Activated B cell treated with CpG ODN at 0.5 μM for 24 hours (primary cell): ENCODE measurements at regions not wholly inside any gene's neighbourhood (a gene's known extent, or its start where the extent isn't known, plus 50 kb on each side); places are given as distances from the start of the nearest gene placed in this dataset.

ENCODE experiments used
- ATAC-seq: fragments of 200-7000 bp; cut with Tn5 transposase; one replicate; pipeline ENCODE4 v1.10.0; 2021; ENCODE audit warnings: low read depth, mild to moderate bottlenecking, moderate library complexity
- CTCF ChIA-PET: fragments of 350-600 bp; sonication (Branson Sonifier 250); formaldehyde crosslinking; loops from one replicate; lab custom pipeline; 2021; ENCODE audit warnings: antibody characterized with exemption; lab: Charles Lee
- POLR2A ChIA-PET: fragments of 350-600 bp; sonication (Branson Sonifier 250); formaldehyde crosslinking; loops from one replicate; lab custom pipeline; 2021; ENCODE audit warnings: antibody characterized with exemption; lab: Charles Lee
- DNase-seq: peaks from one replicate; pipeline ENCODE4 v3.0.0; 2022
- H3K27ac Mint-ChIP-seq: one replicate; pipeline ENCODE4 v1.8.0; 2020; ENCODE audit warnings: mixed read lengths
- H3K27me3 Mint-ChIP-seq: one replicate; pipeline ENCODE4 v1.8.0; 2021; ENCODE audit warnings: mixed read lengths
- H3K36me3 Mint-ChIP-seq: one replicate; pipeline ENCODE4 v1.8.0; 2021; ENCODE audit warnings: low read depth, mixed read lengths
- H3K4me1 Mint-ChIP-seq: one replicate; pipeline ENCODE4 v1.8.0; 2021; ENCODE audit warnings: mixed read lengths
- H3K4me3 Mint-ChIP-seq: one replicate; pipeline ENCODE4 v1.8.0; 2020; ENCODE audit warnings: mild to moderate bottlenecking, mixed read lengths
- H3K9me3 Mint-ChIP-seq: one replicate; pipeline ENCODE4 v1.8.0; 2020; ENCODE audit warnings: mixed read lengths
- CTCF ChIP-seq: fragments of 200-600 bp; IDR thresholded peaks from one replicate; pipeline ENCODE4 v1.8.0; 2022; ENCODE audit warnings: antibody characterized with exemption, mild to moderate bottlenecking
- intact Hi-C: fragments of 100-400 bp; cut with micrococcal nuclease; formaldehyde crosslinking; loops from one replicate; pipeline ENCODE4 v1.15.1; 2024

DNA sequence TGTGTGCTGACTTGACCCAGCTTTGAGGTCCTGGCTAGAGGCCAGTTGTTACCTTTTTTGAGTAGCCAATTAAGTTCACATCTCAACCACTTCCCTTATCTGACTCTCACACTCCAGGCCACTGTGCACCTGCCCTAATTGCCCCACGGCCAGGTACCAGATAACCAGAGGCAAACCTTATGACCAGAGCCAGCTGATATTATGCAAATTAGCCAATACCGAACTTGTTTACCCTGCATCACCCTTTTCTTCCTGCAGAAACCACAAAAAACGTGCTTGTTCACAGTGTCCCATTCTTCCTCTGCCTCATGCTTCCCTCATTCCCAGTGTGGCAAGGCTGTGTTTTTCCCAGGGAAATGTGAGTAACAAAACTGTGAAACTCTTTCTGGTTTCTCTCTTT is 89.3 kb downstream of the HTR1B start:
- TF ChIP-seq CTCF, result no peak

GRCh38 chr6:77371748-77372147 is 91.5 kb downstream of the HTR1B start:
- CTCF ChIA-PET, result no interaction called here
- no peak overlapping the region for H3K27ac Mint-ChIP-seq
- DNase-seq, result no peak
- H3K4me1 Mint-ChIP-seq, result no peaks in the 10 kb centered on the region
- H3K36me3 Mint-ChIP-seq, result no peaks in the 10 kb centered on the region
- POLR2A ChIA-PET, result no interaction called here
- H3K4me3 Mint-ChIP-seq, result no peak overlapping the region
- H3K27me3 Mint-ChIP-seq, result no peaks in the 10 kb centered on the region
- H3K9me3 Mint-ChIP-seq, result peaks cover 2% of the 10 kb centered on the region
- TF ChIP-seq CTCF, result no peak
- no peak for ATAC-seq
- intact Hi-C loops, result no loop called here

More for the DNA sequence above, 89.3 kb downstream of the HTR1B start:
- no peaks in the 10 kb centered on the region for H3K36me3 Mint-ChIP-seq
- H3K27ac Mint-ChIP-seq, result no peak overlapping the region
- DNase-seq (no peak), ATAC-seq (no peak)
- no peaks in the 10 kb centered on the region for H3K4me1 Mint-ChIP-seq
- CTCF ChIA-PET, result no interaction called here
- H3K4me3 Mint-ChIP-seq, result no peak overlapping the region
- peaks cover 2% of the 10 kb centered on the region for H3K9me3 Mint-ChIP-seq
- H3K27me3 Mint-ChIP-seq, result no peaks in the 10 kb centered on the region
- intact Hi-C loops, result no loop called here
- POLR2A ChIA-PET, result no interaction called here

DNA sequence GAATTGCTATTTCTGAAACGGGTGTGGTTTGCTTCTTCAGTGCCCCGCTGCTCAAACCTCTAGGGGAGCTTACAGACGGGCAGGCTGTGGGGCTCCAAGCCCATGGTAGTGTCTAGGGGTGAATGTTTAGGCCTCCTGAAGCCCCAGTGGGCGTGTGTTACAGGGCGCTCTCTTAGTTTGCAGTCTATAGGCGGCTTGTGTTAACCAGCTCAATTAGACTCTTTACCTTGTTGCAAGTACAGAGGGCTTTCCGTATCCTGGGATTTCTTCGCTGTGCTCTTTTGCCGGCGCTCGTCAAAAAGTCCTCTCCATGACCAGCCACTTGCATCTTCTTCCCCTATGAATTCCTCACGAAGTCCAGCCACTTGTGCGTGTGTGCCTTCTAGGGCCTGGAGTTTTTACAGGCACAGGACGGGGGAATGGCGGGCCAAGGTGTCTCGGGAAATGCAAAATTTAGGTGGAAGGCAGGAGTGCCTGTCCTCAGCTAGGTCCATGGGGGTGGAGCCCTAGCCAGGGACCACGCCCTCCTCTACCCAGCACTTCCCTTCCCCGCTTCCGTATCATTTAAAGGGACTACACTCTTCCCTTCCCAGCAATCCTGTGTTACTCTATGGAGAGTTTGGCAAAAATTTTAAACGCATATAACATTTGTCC is 94.5 kb downstream of the HTR1B start:
- H3K27ac Mint-ChIP-seq, result no peak overlapping the region
- H3K4me3 Mint-ChIP-seq, result no peak overlapping the region
- peaks cover 2% of the 10 kb centered on the region for H3K9me3 Mint-ChIP-seq
- no peaks in the 10 kb centered on the region for H3K4me1 Mint-ChIP-seq
- ATAC-seq (no peak), DNase-seq (no peak)
- no peaks in the 10 kb centered on the region for H3K27me3 Mint-ChIP-seq
- intact Hi-C loops, result no loop called here
- ChIA-PET POLR2A (no interaction called here), CTCF (no interaction called here)
- H3K36me3 Mint-ChIP-seq, result no peaks in the 10 kb centered on the region
- no peak for TF ChIP-seq CTCF

DNA sequence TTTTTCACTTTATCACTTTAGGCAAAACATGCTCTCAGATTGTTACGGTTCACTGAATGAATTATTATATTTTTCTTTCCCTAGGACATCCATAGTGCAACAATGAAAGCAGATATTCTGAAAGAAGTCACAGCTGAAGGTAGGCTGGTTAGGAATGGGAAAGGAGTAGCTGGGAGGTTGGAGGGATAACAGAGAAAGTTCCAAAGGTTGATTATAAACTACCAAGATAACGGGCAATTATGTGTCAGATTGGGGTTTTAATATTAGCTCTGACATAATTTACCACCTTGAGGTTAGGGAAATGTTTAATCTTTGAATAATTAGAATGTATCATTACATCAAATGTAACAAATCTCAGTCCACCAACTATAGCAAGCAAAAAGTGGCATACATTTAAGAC is 96.5 kb downstream of the HTR1B start:
- ATAC-seq (no peak), DNase-seq (no peak)
- ChIA-PET CTCF (no interaction called here), POLR2A (no interaction called here)
- H3K27ac Mint-ChIP-seq, result no peak overlapping the region
- intact Hi-C loops, result no loop called here
- TF ChIP-seq CTCF, result no peak
- no peak overlapping the region for H3K4me3 Mint-ChIP-seq
- no peaks in the 10 kb centered on the region for H3K27me3 Mint-ChIP-seq
- peaks cover 2% of the 10 kb centered on the region for H3K9me3 Mint-ChIP-seq
- no peaks in the 10 kb centered on the region for H3K4me1 Mint-ChIP-seq
- no peaks in the 10 kb centered on the region for H3K36me3 Mint-ChIP-seq

GRCh38 chr6:77363702-77364101 is 99.6 kb downstream of the HTR1B start:
- no peak for TF ChIP-seq CTCF
- no peak overlapping the region for H3K27ac Mint-ChIP-seq
- ChIA-PET CTCF (no interaction called here), POLR2A (no interaction called here)
- no peak for ATAC-seq
- no peak for DNase-seq
- no peaks in the 10 kb centered on the region for H3K27me3 Mint-ChIP-seq
- H3K9me3 Mint-ChIP-seq, result no peaks in the 10 kb centered on the region
- H3K4me3 Mint-ChIP-seq, result no peak overlapping the region
- H3K4me1 Mint-ChIP-seq, result no peaks in the 10 kb centered on the region
- no peaks in the 10 kb centered on the region for H3K36me3 Mint-ChIP-seq
- intact Hi-C loops, result no loop called here
